Activated CD4-positive, alpha-beta memory T cell treated with anti-CD3 and anti-CD28 coated beads, Interleukin-2, amount 10 ng/mL, durations not matched to agents 7 days and 5 days (primary cell): ENCODE measurements at regions not wholly inside any gene's neighbourhood (a gene's known extent, or its start where the extent isn't known, plus 50 kb on each side); places are given as distances from the start of the nearest gene placed in this dataset.
"Not testable (repeated sequence)": the region's sequence is repeated elsewhere in the genome, so short reads cannot be mapped to it uniquely, and the experiment has no call there.

Experiments used
- CTCF ChIA-PET: fragments of 350-600 bp; sonication (Branson Sonifier 250); formaldehyde crosslinking; loops from one replicate; lab custom pipeline; 2021; ENCODE audit warnings: antibody characterized with exemption, inconsistent platforms; lab: Charles Lee
- POLR2A ChIA-PET: fragments of 350-600 bp; sonication (Branson Sonifier 250); formaldehyde crosslinking; loops from one replicate; lab custom pipeline; 2021; ENCODE audit warnings: antibody characterized with exemption; lab: Charles Lee
- DNase-seq: peaks from one replicate; pipeline ENCODE4 v3.0.0-alpha.2; 2020
- H3K27ac Mint-ChIP-seq: one replicate; pipeline ENCODE4 v1.8.0; 2021; ENCODE audit warnings: mild to moderate bottlenecking, mixed read lengths
- H3K27me3 Mint-ChIP-seq: one replicate; pipeline ENCODE4 v1.8.0; 2021; ENCODE audit warnings: mixed read lengths
- H3K36me3 Mint-ChIP-seq: one replicate; pipeline ENCODE4 v1.8.0; 2021; ENCODE audit warnings: low read depth, mixed read lengths
- H3K4me1 Mint-ChIP-seq: one replicate; pipeline ENCODE4 v1.8.0; 2021; ENCODE audit warnings: mixed read lengths
- H3K4me3 Mint-ChIP-seq: one replicate; pipeline ENCODE4 v1.8.0; 2021; ENCODE audit warnings: mild to moderate bottlenecking, mixed read lengths
- H3K9me3 Mint-ChIP-seq: one replicate; pipeline ENCODE4 v1.8.0; 2021; ENCODE audit warnings: mixed read lengths

GRCh38 chr3:159486580-159486979, 502.1 kb upstream of the IL12A start:
- CTCF ChIA-PET, result no interaction called here
- Mint-ChIP-seq H3K36me3 (no peaks in the 10 kb centered on the region), H3K4me1 (no peaks in the 10 kb centered on the region), H3K27me3 (no peaks in the 10 kb centered on the region), H3K27ac (no peak overlapping the region), H3K4me3 (no peak overlapping the region), H3K9me3 (peaks cover 4% of the 10 kb centered on the region)
- POLR2A ChIA-PET, result no interaction called here
- no peak for DNase-seq

GRCh38 chr3:159487304-159487703, 501.3 kb upstream of the IL12A start:
- H3K9me3 Mint-ChIP-seq, result peaks cover 6% of the 10 kb centered on the region
- no peak for DNase-seq
- H3K4me3 Mint-ChIP-seq, result no peak overlapping the region
- H3K27me3 Mint-ChIP-seq, result no peaks in the 10 kb centered on the region
- H3K4me1 Mint-ChIP-seq, result no peaks in the 10 kb centered on the region
- ChIA-PET POLR2A (no interaction called here), CTCF (no interaction called here)
- no peaks in the 10 kb centered on the region for H3K36me3 Mint-ChIP-seq
- H3K27ac Mint-ChIP-seq, result no peak overlapping the region

- H3K9me3 Mint-ChIP-seq, result peaks cover 6% of the 10 kb centered on the region
- ChIA-PET POLR2A (no interaction called here), CTCF (no interaction called here)
- no peaks in the 10 kb centered on the region for H3K4me1 Mint-ChIP-seq
- H3K36me3 Mint-ChIP-seq, result no peaks in the 10 kb centered on the region
- H3K4me3 Mint-ChIP-seq, result no peak overlapping the region
- no peak overlapping the region for H3K27ac Mint-ChIP-seq
- H3K27me3 Mint-ChIP-seq, result no peaks in the 10 kb centered on the region
- DNase-seq, result no peak
These were observed 500.0 kb upstream of the IL12A start for GRCh38 chr3:159488602-159489001.

- Mint-ChIP-seq H3K36me3 (no peaks in the 10 kb centered on the region), H3K9me3 (no peaks in the 10 kb centered on the region), H3K4me1 (no peaks in the 10 kb centered on the region), H3K4me3 (no peak overlapping the region), H3K27me3 (no peaks in the 10 kb centered on the region), H3K27ac (no peak overlapping the region)
- no peak for DNase-seq
- ChIA-PET POLR2A (no interaction called here), CTCF (no interaction called here)
These were observed 491.3 kb upstream of the IL12A start for GRCh38 chr3:159497361-159497760.

GRCh38 chr3:159499031-159499793, 489.4 kb upstream of the IL12A start:
- no peak for DNase-seq
- no peak overlapping the region for H3K27ac Mint-ChIP-seq
- H3K4me1 Mint-ChIP-seq, result no peaks in the 10 kb centered on the region
- H3K4me3 Mint-ChIP-seq, result no peak overlapping the region
- H3K27me3 Mint-ChIP-seq, result no peaks in the 10 kb centered on the region
- no peaks in the 10 kb centered on the region for H3K36me3 Mint-ChIP-seq
- ChIA-PET POLR2A (no interaction called here), CTCF (no interaction called here)
- H3K9me3 Mint-ChIP-seq, result no peaks in the 10 kb centered on the region

GRCh38 chr3:159501029-159501428, 487.6 kb upstream of the IL12A start:
- Mint-ChIP-seq H3K36me3 (no peaks in the 10 kb centered on the region), H3K4me3 (no peak overlapping the region), H3K27me3 (no peaks in the 10 kb centered on the region), H3K4me1 (no peaks in the 10 kb centered on the region), H3K9me3 (no peaks in the 10 kb centered on the region), H3K27ac (no peak overlapping the region)
- DNase-seq, result no peak
- POLR2A ChIA-PET, result no interaction called here
- CTCF ChIA-PET, result no interaction called here

- Mint-ChIP-seq H3K36me3 (no peaks in the 10 kb centered on the region), H3K9me3 (no peaks in the 10 kb centered on the region), H3K27ac (no peak overlapping the region), H3K4me3 (no peak overlapping the region), H3K27me3 (no peaks in the 10 kb centered on the region), H3K4me1 (no peaks in the 10 kb centered on the region)
- ChIA-PET CTCF (no interaction called here), POLR2A (no interaction called here)
- no peak for DNase-seq
These were observed 485.6 kb upstream of the IL12A start for GRCh38 chr3:159502986-159503385.

- H3K4me3 Mint-ChIP-seq, H3K27ac Mint-ChIP-seq, POLR2A ChIA-PET, CTCF ChIA-PET, H3K4me1 Mint-ChIP-seq, DNase-seq, H3K36me3 Mint-ChIP-seq, H3K27me3 Mint-ChIP-seq, H3K9me3 Mint-ChIP-seq: not testable (repeated sequence)
These were observed 477.6 kb upstream of the IL12A start for GRCh38 chr3:159510988-159511387.

- CTCF ChIA-PET, result no interaction called here
- Mint-ChIP-seq H3K36me3 (no peaks in the 10 kb centered on the region), H3K4me1 (no peaks in the 10 kb centered on the region), H3K4me3 (no peak overlapping the region), H3K9me3 (no peaks in the 10 kb centered on the region), H3K27me3 (no peaks in the 10 kb centered on the region), H3K27ac (no peak overlapping the region)
- POLR2A ChIA-PET, result no interaction called here
- DNase-seq, result no peak
These were observed 475.2 kb upstream of the IL12A start for GRCh38 chr3:159513444-159513843.

- Mint-ChIP-seq H3K27me3 (no peaks in the 10 kb centered on the region), H3K9me3 (no peaks in the 10 kb centered on the region), H3K27ac (no peak overlapping the region), H3K4me3 (no peak overlapping the region), H3K36me3 (no peaks in the 10 kb centered on the region), H3K4me1 (no peaks in the 10 kb centered on the region)
- ChIA-PET CTCF (no interaction called here), POLR2A (no interaction called here)
- no peak for DNase-seq
These were observed 474.7 kb upstream of the IL12A start for GRCh38 chr3:159513867-159514380.

- DNase-seq, result no peak
- no peaks in the 10 kb centered on the region for H3K4me1 Mint-ChIP-seq
- no peak overlapping the region for H3K4me3 Mint-ChIP-seq
- H3K27me3 Mint-ChIP-seq, result no peaks in the 10 kb centered on the region
- ChIA-PET POLR2A (no interaction called here), CTCF (no interaction called here)
- no peaks in the 10 kb centered on the region for H3K36me3 Mint-ChIP-seq
- no peak overlapping the region for H3K27ac Mint-ChIP-seq
- no peaks in the 10 kb centered on the region for H3K9me3 Mint-ChIP-seq
These were observed 471.5 kb upstream of the IL12A start for GRCh38 chr3:159517105-159517504.

- Mint-ChIP-seq H3K27me3 (no peaks in the 10 kb centered on the region), H3K4me3 (no peak overlapping the region), H3K27ac (no peak overlapping the region), H3K36me3 (no peaks in the 10 kb centered on the region), H3K4me1 (no peaks in the 10 kb centered on the region), H3K9me3 (no peaks in the 10 kb centered on the region)
- CTCF ChIA-PET, result no interaction called here
- DNase-seq, result no peak
- POLR2A ChIA-PET, result no interaction called here
These were observed 468.0 kb upstream of the IL12A start for GRCh38 chr3:159520638-159521037.

GRCh38 chr3:159522276-159522675, 466.4 kb upstream of the IL12A start:
- DNase-seq, result no peak
- H3K27me3 Mint-ChIP-seq, result no peaks in the 10 kb centered on the region
- H3K36me3 Mint-ChIP-seq, result no peaks in the 10 kb centered on the region
- ChIA-PET POLR2A (no interaction called here), CTCF (no interaction called here)
- no peak overlapping the region for H3K27ac Mint-ChIP-seq
- no peaks in the 10 kb centered on the region for H3K9me3 Mint-ChIP-seq
- no peak overlapping the region for H3K4me3 Mint-ChIP-seq
- H3K4me1 Mint-ChIP-seq, result no peaks in the 10 kb centered on the region

GRCh38 chr3:159528251-159528895, 460.3 kb upstream of the IL12A start:
- Mint-ChIP-seq H3K4me1 (no peaks in the 10 kb centered on the region), H3K27ac (no peak overlapping the region), H3K4me3 (no peak overlapping the region), H3K9me3 (no peaks in the 10 kb centered on the region), H3K36me3 (no peaks in the 10 kb centered on the region), H3K27me3 (no peaks in the 10 kb centered on the region)
- ChIA-PET POLR2A (no interaction called here), CTCF (no interaction called here)
- DNase-seq, result no peak
